NCI-H2107 (cell line): ENCODE measurements at regions not wholly inside any gene's neighbourhood (a gene's known extent, or its start where the extent isn't known, plus 50 kb on each side); places are given as distances from the start of the nearest gene placed in this dataset.

Source experiments
- DNase-seq: peaks from one replicate; lab custom pipeline; 2025; lab: John Stamatoyannopoulos, UW

GRCh38 chr2:176613323-176613987, 344.2 kb downstream of the MTX2 start:
- DNase-seq: no peak

- no peak for DNase-seq
Observed at GRCh38 chr2:176614049-176614448, 344.8 kb downstream of the MTX2 start.

GRCh38 chr2:176614930-176615329, 345.7 kb downstream of the MTX2 start:
- no peak for DNase-seq

- no peak for DNase-seq
Observed at GRCh38 chr2:176619504-176619903, 350.3 kb downstream of the MTX2 start.

- DNase-seq: no peak
Observed at GRCh38 chr2:176621350-176621749, 352.1 kb downstream of the MTX2 start.

- DNase-seq: no peak
Observed at GRCh38 chr2:176622792-176623191, 353.6 kb downstream of the MTX2 start.

- no peak for DNase-seq
Observed at GRCh38 chr2:176626796-176627195, 357.6 kb downstream of the MTX2 start.

- DNase-seq: no peak
Observed at GRCh38 chr2:176628438-176628837, 359.2 kb downstream of the MTX2 start.

GRCh38 chr2:176633754-176634153, 364.5 kb downstream of the MTX2 start:
- no peak for DNase-seq

GRCh38 chr2:176636401-176636800, 367.2 kb downstream of the MTX2 start:
- no peak for DNase-seq

GRCh38 chr2:176637142-176637485, 367.9 kb downstream of the MTX2 start:
- DNase-seq: no peak

- no peak for DNase-seq
Observed at GRCh38 chr2:176637486-176638166, 368.4 kb downstream of the MTX2 start.

- peak; percentile 66 for DNase-seq
Observed at GRCh38 chr2:176638167-176639015, 369.1 kb downstream of the MTX2 start.

GRCh38 chr2:176639016-176639343, 369.7 kb downstream of the MTX2 start:
- no peak for DNase-seq

GRCh38 chr2:176639671-176640070, 370.4 kb downstream of the MTX2 start:
- DNase-seq: no peak

- no peak for DNase-seq
Observed at GRCh38 chr2:176641436-176641835, 372.2 kb downstream of the MTX2 start.

- DNase-seq: no peak
Observed at GRCh38 chr2:176642074-176642473, 372.8 kb downstream of the MTX2 start.

- no peak for DNase-seq
Observed at GRCh38 chr2:176643646-176644045, 374.4 kb downstream of the MTX2 start.

GRCh38 chr2:176645494-176645893, 376.3 kb downstream of the MTX2 start:
- DNase-seq: no peak

- DNase-seq: no peak
Observed at GRCh38 chr2:176646033-176646615, 376.9 kb downstream of the MTX2 start.

- DNase-seq: no peak
Observed at GRCh38 chr2:176647325-176648165, 378.3 kb downstream of the MTX2 start.
